Neural cell (in vitro differentiated cells): ENCODE measurements at regions not wholly inside any gene's neighbourhood (a gene's known extent, or its start where the extent isn't known, plus 50 kb on each side); places are given as distances from the start of the nearest gene placed in this dataset.

ENCODE experiments used
- H2AFZ ChIP-seq: fragments of 200-600, 300-800 bp; sonication (generic), shearing (Covaris generic); 2 replicates; pipeline ENCODE4 v1.6.0; 2014; ENCODE audit warnings: low read depth, mild to moderate bottlenecking, antibody characterized with exemption, low read length, moderate library complexity
- H3F3A ChIP-seq: fragments of 200-600 bp; shearing (Covaris generic); 2 replicates; pipeline ENCODE4 v1.6.1; 2016; ENCODE audit warnings: mild to moderate bottlenecking, moderate library complexity, mixed read lengths, antibody characterized with exemption, low read length; ENCODE audit not compliant: insufficient read depth, poor library complexity, severe bottlenecking
- H3K27ac ChIP-seq: fragments of 200-600, 300-800 bp; sonication (generic), shearing (Covaris generic); 2 replicates; pipeline ENCODE4 v1.5.1; 2014; ENCODE audit warnings: mild to moderate bottlenecking, low read length, moderate library complexity
- H3K27me3 ChIP-seq: fragments of 300-800, 200-600 bp; sonication (generic), shearing (Covaris generic); 2 replicates; pipeline ENCODE4 v1.6.0; 2014; ENCODE audit warnings: mild to moderate bottlenecking, low read depth, low read length, moderate library complexity; ENCODE audit not compliant: insufficient read depth
- H3K36me3 ChIP-seq: fragments of 300-800, 200-600 bp; sonication (generic), shearing (Covaris generic); 2 replicates; pipeline ENCODE4 v1.5.1; 2014; ENCODE audit warnings: mild to moderate bottlenecking, antibody characterized with exemption, low read length, moderate library complexity; ENCODE audit not compliant: insufficient read depth
- H3K4me2 ChIP-seq: fragments of 300-800, 200-600 bp; sonication (generic), shearing (Covaris generic); 2 replicates; pipeline ENCODE4 v1.6.0; 2014; ENCODE audit warnings: mild to moderate bottlenecking, low read length
- H3K4me3 ChIP-seq: fragments of 300-800, 200-600 bp; sonication (generic), shearing (Covaris generic); 2 replicates; pipeline ENCODE4 v1.5.1; 2014; ENCODE audit warnings: mild to moderate bottlenecking, low read length, moderate library complexity
- H3K79me2 ChIP-seq: fragments of 200-600 bp; shearing (Covaris generic); replicated peaks from 2 replicates; pipeline ENCODE4 v1.6.0; 2014; ENCODE audit warnings: mild to moderate bottlenecking, low read length, moderate library complexity; ENCODE audit not compliant: insufficient read depth
- H3K9ac ChIP-seq: fragments of 300-800, 200-600 bp; sonication (generic), shearing (Covaris generic); 2 replicates; pipeline ENCODE4 v1.6.1; 2016; ENCODE audit warnings: mild to moderate bottlenecking, low read length, mixed read lengths
- H3K9me2 ChIP-seq: fragments of 200-600 bp; shearing (Covaris generic); 2 replicates; pipeline ENCODE4 v1.6.1; 2016; ENCODE audit warnings: mild to moderate bottlenecking, low read length, mixed read lengths; ENCODE audit not compliant: insufficient read depth
- H3K9me3 ChIP-seq: fragments of 200-600, 300-800 bp; sonication (generic), shearing (Covaris generic); 2 replicates; pipeline ENCODE4 v1.6.1; 2016; ENCODE audit warnings: mild to moderate bottlenecking, mixed run types, low read length, moderate library complexity, mixed read lengths
- H4K20me1 ChIP-seq: fragments of 200-600 bp; shearing (Covaris generic); 2 replicates; pipeline ENCODE4 v1.6.1; 2016; ENCODE audit warnings: mild to moderate bottlenecking, mixed run types; ENCODE audit not compliant: insufficient read depth
- EP300 ChIP-seq: fragments of 450-650 bp; conservative IDR thresholded peaks from 2 replicates; pipeline ENCODE4 v1.6.1; 2014; ENCODE audit warnings: antibody characterized with exemption, mild to moderate bottlenecking, moderate library complexity; ENCODE audit not compliant: poor library complexity, severe bottlenecking
- EZH2 ChIP-seq: fragments of 200-600, 300-800 bp; shearing (Covaris generic), sonication (generic); IDR thresholded peaks from 2 replicates; pipeline ENCODE4 v1.6.1; 2014; ENCODE audit warnings: antibody characterized with exemption, low read length, borderline replicate concordance, mild to moderate bottlenecking; ENCODE audit not compliant: insufficient read depth, poor library complexity, severe bottlenecking
- MXI1 ChIP-seq: fragments of 450-650 bp; conservative IDR thresholded peaks from 2 replicates; pipeline ENCODE4 v1.6.1; 2014; ENCODE audit warnings: antibody characterized with exemption, mild to moderate bottlenecking; ENCODE audit not compliant: poor library complexity, severe bottlenecking
- POLR2AphosphoS5 ChIP-seq: IDR thresholded peaks from 2 replicates; pipeline ENCODE4 v1.6.1; 2012
- RAD21 ChIP-seq: fragments of 450-650 bp; conservative IDR thresholded peaks from 2 replicates; pipeline ENCODE4 v1.6.1; 2014; ENCODE audit warnings: antibody characterized with exemption, mild to moderate bottlenecking, moderate library complexity
- SMC3 ChIP-seq: fragments of 450-650 bp; conservative IDR thresholded peaks from 2 replicates; pipeline ENCODE4 v1.6.1; 2014; ENCODE audit warnings: antibody characterized with exemption, mild to moderate bottlenecking, moderate library complexity; ENCODE audit not compliant: poor library complexity
- TAF1 ChIP-seq: IDR thresholded peaks from 2 replicates; pipeline ENCODE4 v1.6.1; 2012; ENCODE audit warnings: low read depth
- TF ChIP-seq, protein P1 (sequence below): IDR thresholded peaks from 2 replicates; pipeline ENCODE4 v1.6.1; 2012; ENCODE audit warnings: borderline replicate concordance
- TF ChIP-seq, protein P2 (sequence below): fragments of 450-650 bp; IDR thresholded peaks from 2 replicates; pipeline ENCODE4 v1.5.1; 2014; ENCODE audit warnings: antibody characterized with exemption, mild to moderate bottlenecking, moderate library complexity; ENCODE audit not compliant: poor library complexity, severe bottlenecking

DNA sequence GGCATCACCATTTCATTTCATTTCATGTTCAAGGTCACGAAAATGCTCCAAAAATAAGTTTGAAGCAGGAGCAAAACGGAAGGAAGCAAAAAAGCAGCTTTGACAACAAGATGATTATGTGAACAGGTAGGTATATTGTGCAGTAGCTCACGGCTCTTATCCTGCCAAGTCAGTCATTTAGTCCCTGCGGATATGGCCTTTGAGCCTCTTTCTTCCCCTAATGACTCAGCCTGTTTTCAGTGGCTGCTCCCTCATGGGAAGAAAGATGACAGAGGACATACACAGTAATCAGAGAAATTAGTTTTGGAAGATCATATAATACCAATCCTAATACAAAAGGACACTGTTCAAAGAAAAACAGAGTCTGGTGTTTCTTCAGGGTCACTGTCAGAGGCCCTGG, 155.8 kb upstream of the GRAMD2B start:
- Histone ChIP-seq H3K9ac (no peak overlapping the region), H2AFZ (no peak overlapping the region), H3K4me2 (no peak overlapping the region), H3K27me3 (no peaks in the 10 kb centered on the region), H3K9me3 (no peaks in the 10 kb centered on the region), H3F3A (no peaks in the 10 kb centered on the region), H3K36me3 (no peaks in the 10 kb centered on the region), H3K4me3 (no peak overlapping the region), H3K9me2 (no peaks in the 10 kb centered on the region), H4K20me1 (no peaks in the 10 kb centered on the region), H3K79me2 (no peaks in the 10 kb centered on the region), H3K27ac (no peak overlapping the region)
- TF ChIP-seq SMC3, result no peak

DNA sequence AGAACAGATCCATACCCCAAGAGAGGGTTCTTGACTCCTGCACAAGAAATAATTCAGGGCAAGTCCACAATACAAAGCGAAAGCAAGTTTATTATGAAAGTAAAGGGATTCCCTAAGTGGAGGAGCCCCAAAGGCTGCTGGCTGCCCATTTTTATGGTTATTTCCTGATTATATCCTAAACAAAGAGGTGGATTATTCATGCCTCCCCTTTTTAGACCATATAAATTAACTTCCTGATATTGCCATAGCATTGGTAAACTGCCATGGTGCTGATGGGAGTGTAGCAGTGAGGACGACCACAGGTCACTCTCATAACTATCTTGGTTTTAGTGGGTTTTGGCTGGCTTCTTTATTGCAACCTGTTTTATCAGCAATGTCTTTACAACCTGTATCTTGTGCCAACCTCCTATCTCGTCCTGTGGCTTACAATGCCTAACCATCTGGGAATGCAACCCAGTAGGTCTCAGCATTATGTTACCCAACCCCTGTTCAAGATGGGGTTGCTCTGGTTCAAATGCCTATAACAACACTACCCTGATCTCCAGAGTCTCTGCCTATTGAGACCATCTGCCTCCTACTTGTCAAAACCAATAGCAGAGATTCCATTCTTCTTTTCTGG, 154.4 kb upstream of the GRAMD2B start:
- no peaks in the 10 kb centered on the region for H4K20me1 ChIP-seq
- no peak overlapping the region for H3K4me3 ChIP-seq
- H3K4me2 ChIP-seq, result no peak overlapping the region
- TF ChIP-seq TAF1, result no peak
- no peak for TF ChIP-seq POLR2AphosphoS5
- H3K79me2 ChIP-seq, result no peaks in the 10 kb centered on the region
- no peaks in the 10 kb centered on the region for H3K9me2 ChIP-seq
- H3K9me3 ChIP-seq, result no peaks in the 10 kb centered on the region
- no peaks in the 10 kb centered on the region for H3F3A ChIP-seq
- no peak overlapping the region for H3K9ac ChIP-seq
- no peak overlapping the region for H3K27ac ChIP-seq
- H3K27me3 ChIP-seq, result no peaks in the 10 kb centered on the region
- no peak overlapping the region for H2AFZ ChIP-seq
- H3K36me3 ChIP-seq, result no peaks in the 10 kb centered on the region

DNA sequence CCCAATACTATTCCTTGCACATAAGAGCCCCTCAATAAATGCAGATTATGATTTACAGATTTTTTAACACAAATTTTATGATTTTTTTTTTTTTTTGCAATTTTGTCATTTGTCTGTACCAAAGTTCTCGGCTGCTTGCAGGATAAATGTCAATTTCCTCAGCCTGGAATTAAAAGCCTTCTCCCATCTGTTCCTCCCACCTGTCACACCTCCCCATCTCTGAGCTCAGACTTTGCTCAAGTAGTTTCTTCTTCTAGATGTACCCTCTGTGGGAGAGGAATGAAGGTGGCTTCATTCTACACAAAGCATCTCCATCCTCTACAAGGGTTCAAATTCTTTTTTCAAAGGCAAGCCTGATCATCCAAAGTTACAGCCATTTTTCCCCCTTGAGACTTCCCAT, 153.7 kb upstream of the GRAMD2B start:
- no peaks in the 10 kb centered on the region for H3K9me2 ChIP-seq
- no peaks in the 10 kb centered on the region for H3K27me3 ChIP-seq
- no peak overlapping the region for H3K9ac ChIP-seq
- H3K27ac ChIP-seq, result no peak overlapping the region
- H4K20me1 ChIP-seq, result no peaks in the 10 kb centered on the region
- TF ChIP-seq, protein P1, sequence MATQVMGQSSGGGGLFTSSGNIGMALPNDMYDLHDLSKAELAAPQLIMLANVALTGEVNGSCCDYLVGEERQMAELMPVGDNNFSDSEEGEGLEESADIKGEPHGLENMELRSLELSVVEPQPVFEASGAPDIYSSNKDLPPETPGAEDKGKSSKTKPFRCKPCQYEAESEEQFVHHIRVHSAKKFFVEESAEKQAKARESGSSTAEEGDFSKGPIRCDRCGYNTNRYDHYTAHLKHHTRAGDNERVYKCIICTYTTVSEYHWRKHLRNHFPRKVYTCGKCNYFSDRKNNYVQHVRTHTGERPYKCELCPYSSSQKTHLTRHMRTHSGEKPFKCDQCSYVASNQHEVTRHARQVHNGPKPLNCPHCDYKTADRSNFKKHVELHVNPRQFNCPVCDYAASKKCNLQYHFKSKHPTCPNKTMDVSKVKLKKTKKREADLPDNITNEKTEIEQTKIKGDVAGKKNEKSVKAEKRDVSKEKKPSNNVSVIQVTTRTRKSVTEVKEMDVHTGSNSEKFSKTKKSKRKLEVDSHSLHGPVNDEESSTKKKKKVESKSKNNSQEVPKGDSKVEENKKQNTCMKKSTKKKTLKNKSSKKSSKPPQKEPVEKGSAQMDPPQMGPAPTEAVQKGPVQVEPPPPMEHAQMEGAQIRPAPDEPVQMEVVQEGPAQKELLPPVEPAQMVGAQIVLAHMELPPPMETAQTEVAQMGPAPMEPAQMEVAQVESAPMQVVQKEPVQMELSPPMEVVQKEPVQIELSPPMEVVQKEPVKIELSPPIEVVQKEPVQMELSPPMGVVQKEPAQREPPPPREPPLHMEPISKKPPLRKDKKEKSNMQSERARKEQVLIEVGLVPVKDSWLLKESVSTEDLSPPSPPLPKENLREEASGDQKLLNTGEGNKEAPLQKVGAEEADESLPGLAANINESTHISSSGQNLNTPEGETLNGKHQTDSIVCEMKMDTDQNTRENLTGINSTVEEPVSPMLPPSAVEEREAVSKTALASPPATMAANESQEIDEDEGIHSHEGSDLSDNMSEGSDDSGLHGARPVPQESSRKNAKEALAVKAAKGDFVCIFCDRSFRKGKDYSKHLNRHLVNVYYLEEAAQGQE, result no peak
- TF ChIP-seq MXI1 (no peak), EZH2 (no peak), RAD21 (no peak), SMC3 (no peak), EP300 (no peak), TAF1 (no peak), POLR2AphosphoS5 (no peak)
- TF ChIP-seq, protein P2, sequence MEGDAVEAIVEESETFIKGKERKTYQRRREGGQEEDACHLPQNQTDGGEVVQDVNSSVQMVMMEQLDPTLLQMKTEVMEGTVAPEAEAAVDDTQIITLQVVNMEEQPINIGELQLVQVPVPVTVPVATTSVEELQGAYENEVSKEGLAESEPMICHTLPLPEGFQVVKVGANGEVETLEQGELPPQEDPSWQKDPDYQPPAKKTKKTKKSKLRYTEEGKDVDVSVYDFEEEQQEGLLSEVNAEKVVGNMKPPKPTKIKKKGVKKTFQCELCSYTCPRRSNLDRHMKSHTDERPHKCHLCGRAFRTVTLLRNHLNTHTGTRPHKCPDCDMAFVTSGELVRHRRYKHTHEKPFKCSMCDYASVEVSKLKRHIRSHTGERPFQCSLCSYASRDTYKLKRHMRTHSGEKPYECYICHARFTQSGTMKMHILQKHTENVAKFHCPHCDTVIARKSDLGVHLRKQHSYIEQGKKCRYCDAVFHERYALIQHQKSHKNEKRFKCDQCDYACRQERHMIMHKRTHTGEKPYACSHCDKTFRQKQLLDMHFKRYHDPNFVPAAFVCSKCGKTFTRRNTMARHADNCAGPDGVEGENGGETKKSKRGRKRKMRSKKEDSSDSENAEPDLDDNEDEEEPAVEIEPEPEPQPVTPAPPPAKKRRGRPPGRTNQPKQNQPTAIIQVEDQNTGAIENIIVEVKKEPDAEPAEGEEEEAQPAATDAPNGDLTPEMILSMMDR, result no peak
- no peak overlapping the region for H2AFZ ChIP-seq
- H3K4me3 ChIP-seq, result no peak overlapping the region
- H3K4me2 ChIP-seq, result no peak overlapping the region
- H3K9me3 ChIP-seq, result no peaks in the 10 kb centered on the region
- H3F3A ChIP-seq, result no peaks in the 10 kb centered on the region
- no peaks in the 10 kb centered on the region for H3K36me3 ChIP-seq
- H3K79me2 ChIP-seq, result no peaks in the 10 kb centered on the region
